Gastroesophageal sphincter (tissue), 4 donors: ENCODE measurements at regions not wholly inside any gene's neighbourhood (a gene's known extent, or its start where the extent isn't known, plus 50 kb on each side); places are given as distances from the start of the nearest gene placed in this dataset.

Experiments used
- ATAC-seq: fragments of 150-250 bp; one replicate; pipeline ENCODE4 v1.9.1; 2016; ENCODE audit warnings: mild to moderate bottlenecking, moderate library complexity
- H3K27ac ChIP-seq, 4 donors: fragments of 200-600 bp; sonication (generic) in 3 of 4; 1 replicate in 3 of 4; 2 replicates in 1 of 4; pipeline ENCODE4 v1.5.1; 2016 to 2019
- H3K27me3 ChIP-seq: fragments of 200-600 bp; sonication (generic); one replicate; pipeline ENCODE4 v1.5.1; 2019
- H3K36me3 ChIP-seq, 2 donors: fragments of 200-600 bp; sonication (generic); one replicate each; pipeline ENCODE4 v1.5.1; 2019; ENCODE audit warnings: control low read depth in 1 of 2
- H3K4me1 ChIP-seq, 3 donors: fragments of 200-600 bp; sonication (generic); 1 replicate in 2 of 3; 2 replicates in 1 of 3; pipeline ENCODE4 v1.5.1; 2016 to 2019; ENCODE audit warnings: control low read depth in 2 of 3
- H3K4me3 ChIP-seq, 2 donors: fragments of 200-600 bp; sonication (generic); one replicate each; pipeline ENCODE4 v1.5.1; 2019; ENCODE audit warnings: mild to moderate bottlenecking in 1 of 2, moderate library complexity in 1 of 2
- H3K9me3 ChIP-seq, 3 donors: fragments of 200-600 bp; sonication (generic); one replicate each; pipeline ENCODE4 v1.5.1; 2017 to 2019; ENCODE audit warnings: control low read depth in 2 of 3
- CTCF ChIP-seq, 4 experiments: fragments of 200-600 bp in 2 of 4; fragments of 450-650 bp in 2 of 4; sonication (generic) in 1 of 4; IDR thresholded peaks; one replicate each; pipeline ENCODE4 v1.5.1; 2017 to 2019; ENCODE audit warnings: antibody characterized with exemption in 4 of 4, mild to moderate bottlenecking in 2 of 4, moderate library complexity in 2 of 4
- EP300 ChIP-seq: sonication (generic); formaldehyde crosslinking; IDR thresholded peaks from one replicate; pipeline ENCODE4 v1.6.1; 2017; ENCODE audit warnings: antibody characterized with exemption, mild to moderate bottlenecking
- POLR2A ChIP-seq, 2 donors: fragments of 450-650 bp; IDR thresholded peaks; one replicate each; pipeline ENCODE4 v1.6.1; 2017; ENCODE audit warnings: antibody characterized with exemption in 2 of 2, mild to moderate bottlenecking in 2 of 2, moderate library complexity in 1 of 2
- POLR2AphosphoS5 ChIP-seq: sonication (generic); formaldehyde crosslinking; IDR thresholded peaks from one replicate; pipeline ENCODE4 v1.6.1; 2017; ENCODE audit warnings: antibody characterized with exemption
- WGBS, 2 donors: methylation state at CpG; one replicate each; pipeline ENCODE4 v1.1.5; 2018; ENCODE audit warnings: low coverage in 1 of 2; 5-methylcytosine and 5-hydroxymethylcytosine counted together

GRCh38 chr17:72349011-72349410 is 228.2 kb downstream of the SOX9 start:
- no peak overlapping the region for H3K4me3 ChIP-seq
- 100% methylated on average over 1 of the region's 4 CpGs; no CpG with 5 or more reads in 1 of the 2 donors for WGBS, 2 donors
- H3K27me3 ChIP-seq: peaks cover 50% of the 10 kb centered on the region
- H3K4me1 ChIP-seq: no peaks in the 10 kb centered on the region
- no peak overlapping the region for H3K27ac ChIP-seq
- H3K36me3 ChIP-seq: no peaks in the 10 kb centered on the region
- ATAC-seq: no peak
- H3K9me3 ChIP-seq: peaks cover 0 to 5% (median 0%) of the 10 kb centered on the region in 3 donors
- TF ChIP-seq POLR2A (IDR thresholded peaks at IDR 0.05) (no peak), POLR2AphosphoS5 (no peak), CTCF (IDR thresholded peaks at IDR 0.05) (no peak), EP300 (no peak)

GRCh38 chr17:72349491-72349995 is 228.7 kb downstream of the SOX9 start:
- H3K4me3 ChIP-seq: no peak overlapping the region
- H3K27me3 ChIP-seq: peaks cover 55% of the 10 kb centered on the region
- no peak for ATAC-seq
- H3K4me1 ChIP-seq: no peaks in the 10 kb centered on the region
- H3K36me3 ChIP-seq: no peaks in the 10 kb centered on the region
- peaks cover 0 to 8% (median 0%) of the 10 kb centered on the region in 3 donors for H3K9me3 ChIP-seq
- no peak for TF ChIP-seq POLR2AphosphoS5
- no peak for TF ChIP-seq POLR2A (IDR thresholded peaks at IDR 0.05)
- H3K27ac ChIP-seq: no peak overlapping the region
- WGBS, 2 donors: 40% methylated on average over 1 of the region's 13 CpGs; no CpG with 5 or more reads in 1 of the 2 donors

GRCh38 chr17:72350073-72350472 is 229.3 kb downstream of the SOX9 start:
- peaks cover 53% of the 10 kb centered on the region for H3K27me3 ChIP-seq
- no peaks in the 10 kb centered on the region for H3K4me1 ChIP-seq
- no peak for ATAC-seq
- no peaks in the 10 kb centered on the region for H3K36me3 ChIP-seq
- 83 to 97% methylated on average over 2 to 3 of the region's 3 CpGs for WGBS, 2 donors
- no peak overlapping the region for H3K27ac ChIP-seq
- H3K4me3 ChIP-seq: no peak overlapping the region
- TF ChIP-seq POLR2A (IDR thresholded peaks at IDR 0.05): no peak
- no peak for TF ChIP-seq EP300
- TF ChIP-seq CTCF (IDR thresholded peaks at IDR 0.05): no peak
- no peak for TF ChIP-seq POLR2AphosphoS5
- peaks cover 0 to 10% (median 0%) of the 10 kb centered on the region in 3 donors for H3K9me3 ChIP-seq

GRCh38 chr17:72351365-72351764 is 230.5 kb downstream of the SOX9 start:
- TF ChIP-seq POLR2A (IDR thresholded peaks at IDR 0.05) (no peak), POLR2AphosphoS5 (no peak), CTCF (IDR thresholded peaks at IDR 0.05) (no peak), EP300 (no peak)
- H3K4me1 ChIP-seq: no peaks in the 10 kb centered on the region
- no peak overlapping the region for H3K27ac ChIP-seq
- peaks cover 0 to 22% (median 0%) of the 10 kb centered on the region in 3 donors for H3K9me3 ChIP-seq
- H3K27me3 ChIP-seq: peaks cover 45% of the 10 kb centered on the region
- no peak overlapping the region for H3K4me3 ChIP-seq
- WGBS, 2 donors: 81% methylated on average over 5 of the region's 6 CpGs; no CpG with 5 or more reads in 1 of the 2 donors
- H3K36me3 ChIP-seq: no peaks in the 10 kb centered on the region
- no peak for ATAC-seq

- no peaks in the 10 kb centered on the region for H3K4me1 ChIP-seq
- H3K9me3 ChIP-seq: peaks cover 0 to 24% (median 0%) of the 10 kb centered on the region in 3 donors
- ATAC-seq: no peak
- WGBS, 2 donors: 33 to 38% methylated on average over 5 to 10 of the region's 21 CpGs
- H3K27me3 ChIP-seq: peaks cover 45% of the 10 kb centered on the region
- TF ChIP-seq EP300 (no peak), POLR2A (IDR thresholded peaks at IDR 0.05) (no peak), CTCF (IDR thresholded peaks at IDR 0.05) (no peak), POLR2AphosphoS5 (no peak)
- H3K27ac ChIP-seq: no peak overlapping the region
- H3K36me3 ChIP-seq: no peaks in the 10 kb centered on the region
- H3K4me3 ChIP-seq: no peak overlapping the region
These were observed 231.1 kb downstream of the SOX9 start for GRCh38 chr17:72351884-72352346.
